Activated CD4-positive, alpha-beta T cell treated with anti-CD3 and anti-CD28 coated beads for 36 hours (primary cell): ENCODE measurements at regions not wholly inside any gene's neighbourhood (a gene's known extent, or its start where the extent isn't known, plus 50 kb on each side); places are given as distances from the start of the nearest gene placed in this dataset.

Experiments
- ATAC-seq: fragments of 200-7000 bp; cut with Tn5 transposase; one replicate; pipeline ENCODE4 v1.10.0; 2021; ENCODE audit warnings: mild to moderate bottlenecking, moderate library complexity
- CTCF ChIA-PET: fragments of 350-600 bp; sonication (Branson Sonifier 250); formaldehyde crosslinking; loops from one replicate; lab custom pipeline; 2021; ENCODE audit warnings: antibody characterized with exemption; lab: Charles Lee
- POLR2A ChIA-PET: fragments of 350-600 bp; sonication (Branson Sonifier 250); formaldehyde crosslinking; loops from one replicate; lab custom pipeline; 2021; ENCODE audit warnings: antibody characterized with exemption, inconsistent platforms; lab: Charles Lee
- DNase-seq: peaks from one replicate; pipeline ENCODE4 v3.0.0-alpha.2; 2020
- H3K27ac Mint-ChIP-seq: one replicate; pipeline ENCODE4 v1.8.0; 2021; ENCODE audit warnings: mixed read lengths
- H3K27me3 Mint-ChIP-seq: one replicate; pipeline ENCODE4 v1.8.0; 2021; ENCODE audit warnings: mixed read lengths
- H3K36me3 Mint-ChIP-seq: one replicate; pipeline ENCODE4 v1.8.0; 2021; ENCODE audit warnings: low read depth, mixed read lengths
- H3K4me1 Mint-ChIP-seq: one replicate; pipeline ENCODE4 v1.8.0; 2021; ENCODE audit warnings: mixed read lengths
- H3K4me3 Mint-ChIP-seq: one replicate; pipeline ENCODE4 v1.8.0; 2021; ENCODE audit warnings: mild to moderate bottlenecking, moderate library complexity, mixed read lengths
- H3K9me3 Mint-ChIP-seq: one replicate; pipeline ENCODE4 v1.8.0; 2021; ENCODE audit warnings: low read depth, mixed read lengths
- intact Hi-C, 2 experiments: fragments of 100-400 bp; cut with DNase I in 1 of 2; cut with micrococcal nuclease in 1 of 2; formaldehyde crosslinking; loops; one replicate each; pipeline versions ENCODE4 v1.14.2 to v1.15.1; 2022 to 2024; cut with DNase I, micrococcal nuclease

DNA sequence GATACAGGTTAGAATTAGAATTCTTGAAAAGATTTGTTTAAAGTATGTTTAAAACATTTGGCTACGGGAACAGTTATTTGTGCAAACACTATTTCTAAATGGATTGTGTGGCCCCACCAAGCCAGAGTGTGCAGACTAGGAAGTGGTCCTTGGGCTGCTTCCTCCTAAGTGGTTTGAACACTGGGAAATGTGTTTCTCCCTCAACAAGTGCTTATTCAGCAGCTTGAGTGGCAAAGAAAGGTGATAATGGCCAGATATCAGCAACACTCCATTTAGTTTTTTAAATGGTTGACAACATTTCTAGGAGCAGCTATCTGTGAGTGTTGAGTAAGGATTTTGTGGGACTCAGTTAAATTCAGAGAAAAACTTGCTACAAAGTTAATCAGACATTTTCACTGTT lies 141.4 kb upstream of the LNX1 start:
- no peaks in the 10 kb centered on the region for H3K4me1 Mint-ChIP-seq
- ChIA-PET POLR2A (no interaction called here), CTCF (interaction anchor here (0.7 kb wide), 1 partner anchor 9 kb away, joined by 3 read pairs; no protein-coding TSS in a partner anchor)
- no peaks in the 10 kb centered on the region for H3K9me3 Mint-ChIP-seq
- peaks cover 5% of the 10 kb centered on the region for H3K27me3 Mint-ChIP-seq
- intact Hi-C loops, result no loop called here
- H3K27ac Mint-ChIP-seq, result no peak overlapping the region
- DNase-seq, result no peak
- no peak overlapping the region for H3K4me3 Mint-ChIP-seq
- ATAC-seq, result no peak
- no peaks in the 10 kb centered on the region for H3K36me3 Mint-ChIP-seq

DNA sequence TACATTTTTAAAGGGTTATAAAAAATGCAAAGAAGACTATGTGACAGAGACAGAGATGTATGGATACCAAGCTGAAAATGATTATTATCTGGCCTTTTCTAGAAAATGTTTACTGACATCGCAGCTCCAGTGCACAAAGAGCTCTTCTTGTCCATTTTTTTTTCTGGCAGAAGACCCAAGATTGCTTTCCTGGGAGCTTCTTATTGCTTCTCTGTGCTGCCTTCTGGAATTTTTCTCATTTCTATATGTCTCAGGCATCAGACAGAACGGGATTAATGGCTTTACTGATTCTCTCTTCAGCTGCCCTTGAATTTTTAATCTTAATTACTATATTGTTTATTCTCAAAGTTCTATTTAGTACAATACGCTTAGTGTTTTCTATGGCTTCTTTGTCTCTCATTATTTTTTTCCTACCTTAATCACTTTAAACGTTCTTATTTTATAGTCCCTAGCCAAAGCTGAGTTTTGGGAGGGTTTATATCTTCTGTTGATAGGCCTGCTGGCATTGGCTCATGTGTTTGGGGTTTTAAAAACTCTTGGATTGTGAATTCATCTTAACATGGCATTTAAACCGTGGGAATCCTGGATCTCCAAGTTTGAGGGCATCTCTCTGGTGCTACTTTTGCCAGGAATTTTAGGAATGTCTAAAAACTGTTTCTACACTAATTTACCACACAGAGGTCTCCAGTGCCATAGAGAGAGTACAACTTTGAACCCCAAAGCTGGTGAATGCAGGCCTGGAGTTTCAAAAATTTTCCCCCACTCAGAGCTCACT lies 138.9 kb upstream of the LNX1 start:
- no peak overlapping the region for H3K27ac Mint-ChIP-seq
- no peaks in the 10 kb centered on the region for H3K36me3 Mint-ChIP-seq
- DNase-seq (no peak), ATAC-seq (no peak)
- ChIA-PET CTCF (interaction anchor here (0.6 to 0.9 kb wide), 2 partner anchors 23 to 33 kb away, joined by 3 read pairs; no protein-coding TSS in a partner anchor), POLR2A (no interaction called here)
- H3K4me1 Mint-ChIP-seq, result no peaks in the 10 kb centered on the region
- H3K9me3 Mint-ChIP-seq, result no peaks in the 10 kb centered on the region
- H3K27me3 Mint-ChIP-seq, result peaks cover 4% of the 10 kb centered on the region
- intact Hi-C loops, result no loop called here
- no peak overlapping the region for H3K4me3 Mint-ChIP-seq

DNA sequence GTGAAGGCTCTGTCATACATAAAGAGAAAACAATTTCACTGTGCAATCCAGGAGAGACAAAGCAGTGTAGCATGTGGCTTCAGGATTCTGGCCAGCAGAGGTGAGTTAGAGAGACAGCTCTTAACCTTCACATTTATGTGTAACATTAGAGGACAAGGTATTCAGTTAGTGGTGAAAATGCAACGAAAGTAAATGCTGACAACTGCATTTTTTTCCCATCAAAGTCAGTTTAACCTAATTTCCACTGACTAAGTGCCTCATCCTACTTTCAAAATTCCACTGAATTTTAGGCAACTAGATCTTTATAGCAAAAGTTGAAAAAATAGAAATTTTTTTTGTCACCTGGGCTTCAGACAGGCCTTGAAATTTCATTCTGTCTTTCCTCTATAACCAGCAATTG lies 130.8 kb upstream of the LNX1 start:
- H3K4me1 Mint-ChIP-seq, result no peaks in the 10 kb centered on the region
- intact Hi-C loops, result no loop called here
- no peak overlapping the region for H3K4me3 Mint-ChIP-seq
- ATAC-seq (no peak), DNase-seq (no peak)
- peaks cover 19% of the 10 kb centered on the region for H3K27me3 Mint-ChIP-seq
- H3K9me3 Mint-ChIP-seq, result no peaks in the 10 kb centered on the region
- H3K36me3 Mint-ChIP-seq, result no peaks in the 10 kb centered on the region
- CTCF ChIA-PET, result no interaction called here
- POLR2A ChIA-PET, result no interaction called here
- no peak overlapping the region for H3K27ac Mint-ChIP-seq

DNA sequence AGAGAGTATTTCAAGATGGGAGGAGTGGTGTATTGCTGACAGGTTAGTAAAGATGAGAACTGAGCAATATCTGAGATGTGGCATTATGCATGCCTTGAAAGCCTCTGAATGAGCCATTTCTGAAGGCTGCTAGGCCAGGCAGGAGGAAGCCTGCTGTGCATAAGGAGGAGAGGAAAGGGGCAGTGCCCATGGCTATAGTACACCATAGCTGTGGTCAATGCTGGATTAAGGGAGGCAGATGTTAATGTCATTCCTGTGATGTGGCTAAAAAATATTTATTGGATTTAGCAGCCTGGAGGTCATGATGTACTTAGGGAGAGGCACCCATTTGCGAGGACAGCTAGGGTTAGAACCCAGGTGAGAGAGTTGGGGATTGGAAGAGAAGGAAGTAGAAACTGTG lies 130.0 kb upstream of the LNX1 start:
- Mint-ChIP-seq H3K4me3 (no peak overlapping the region), H3K27ac (no peak overlapping the region), H3K36me3 (no peaks in the 10 kb centered on the region), H3K4me1 (no peaks in the 10 kb centered on the region), H3K27me3 (peaks cover 23% of the 10 kb centered on the region), H3K9me3 (no peaks in the 10 kb centered on the region)
- ChIA-PET CTCF (no interaction called here), POLR2A (no interaction called here)
- ATAC-seq (no peak), DNase-seq (no peak)
- intact Hi-C loops, result no loop called here

DNA sequence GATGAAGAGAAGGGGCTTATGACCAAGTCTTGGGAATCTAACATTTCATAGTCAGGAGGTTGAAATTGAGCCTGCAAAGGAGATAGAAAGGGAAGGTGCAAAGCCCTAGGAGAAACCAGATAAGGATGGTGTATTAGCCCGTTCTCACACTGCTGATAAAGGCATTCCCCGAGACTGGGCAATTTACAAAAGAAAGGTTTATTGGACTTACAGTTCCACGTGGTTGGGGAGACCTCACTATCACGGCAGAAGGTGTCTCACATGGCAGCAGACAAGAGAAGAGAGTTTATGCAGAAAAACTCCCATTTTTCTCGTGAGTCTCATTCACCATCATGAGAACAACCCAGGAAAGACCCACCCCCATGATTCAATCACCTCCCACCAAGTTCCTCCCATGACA lies 129.5 kb upstream of the LNX1 start:
- H3K4me3 Mint-ChIP-seq, result no peak overlapping the region
- ChIA-PET CTCF (no interaction called here), POLR2A (no interaction called here)
- peaks cover 25% of the 10 kb centered on the region for H3K27me3 Mint-ChIP-seq
- intact Hi-C loops, result no loop called here
- no peaks in the 10 kb centered on the region for H3K4me1 Mint-ChIP-seq
- H3K9me3 Mint-ChIP-seq, result no peaks in the 10 kb centered on the region
- no peaks in the 10 kb centered on the region for H3K36me3 Mint-ChIP-seq
- ATAC-seq (no peak), DNase-seq (no peak)
- no peak overlapping the region for H3K27ac Mint-ChIP-seq

DNA sequence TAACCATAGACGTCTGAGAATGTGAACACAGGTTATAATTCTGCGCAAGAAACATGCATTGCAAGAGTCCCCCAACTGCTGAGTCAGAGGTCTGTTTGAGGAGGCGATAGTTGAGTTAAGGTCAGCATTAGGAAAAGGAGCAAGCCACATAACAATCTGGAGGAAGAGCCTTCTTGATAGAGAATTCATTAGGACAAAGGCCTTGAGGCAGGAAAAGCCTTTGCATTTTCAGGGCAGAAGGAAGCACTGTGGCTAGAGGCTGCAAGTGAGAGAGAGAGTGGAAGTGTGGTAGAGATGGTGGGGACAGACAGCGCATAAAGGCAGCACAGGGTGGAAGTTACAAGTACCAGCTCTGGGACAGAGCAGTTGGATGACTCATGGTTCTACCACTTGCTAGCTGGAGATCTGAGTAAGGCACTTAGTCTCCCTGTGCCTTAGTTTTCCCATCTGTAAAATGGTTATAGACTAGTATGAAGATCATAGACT lies 125.8 kb upstream of the LNX1 start:
- ATAC-seq (no peak), DNase-seq (no peak)
- Mint-ChIP-seq H3K4me1 (no peaks in the 10 kb centered on the region), H3K27ac (no peak overlapping the region), H3K36me3 (no peaks in the 10 kb centered on the region), H3K27me3 (peaks cover 34% of the 10 kb centered on the region), H3K9me3 (no peaks in the 10 kb centered on the region), H3K4me3 (no peak overlapping the region)
- ChIA-PET POLR2A (no interaction called here), CTCF (no interaction called here)
- intact Hi-C loops, result no loop called here

DNA sequence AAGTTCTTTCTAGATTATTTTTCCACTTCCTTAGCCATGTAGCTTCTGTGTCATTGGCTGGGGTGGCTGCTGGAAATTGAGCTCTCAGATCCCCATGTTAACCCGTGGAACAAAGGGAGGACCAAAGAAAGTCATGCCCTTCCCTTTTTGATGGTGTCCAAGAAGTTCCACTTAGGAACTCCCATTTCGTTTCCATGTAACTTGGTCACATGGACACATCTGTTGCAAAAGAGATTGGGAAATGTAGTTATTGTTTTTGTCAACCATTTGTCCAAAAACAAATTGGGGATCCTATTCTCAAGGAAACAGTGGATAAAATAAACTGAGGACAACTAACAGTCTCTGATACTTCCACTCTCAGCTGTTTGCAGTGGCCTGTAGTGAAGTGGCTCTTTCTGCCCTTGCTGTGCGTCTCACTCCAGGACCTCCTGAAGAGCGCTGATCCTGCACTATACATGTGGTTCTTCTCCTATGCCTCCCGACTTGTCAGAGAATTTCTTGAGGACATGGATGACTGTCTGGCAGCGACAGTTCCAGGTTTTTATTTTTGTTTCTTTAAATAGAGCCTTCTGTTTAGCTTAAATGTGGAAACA lies 125.3 kb upstream of the LNX1 start:
- CTCF ChIA-PET, result no interaction called here
- POLR2A ChIA-PET, result no interaction called here
- Mint-ChIP-seq H3K36me3 (no peaks in the 10 kb centered on the region), H3K4me1 (no peaks in the 10 kb centered on the region), H3K9me3 (no peaks in the 10 kb centered on the region), H3K27me3 (peaks cover 31% of the 10 kb centered on the region), H3K27ac (no peak overlapping the region), H3K4me3 (no peak overlapping the region)
- intact Hi-C loops, result no loop called here
- ATAC-seq, result no peak
- DNase-seq, result no peak

DNA sequence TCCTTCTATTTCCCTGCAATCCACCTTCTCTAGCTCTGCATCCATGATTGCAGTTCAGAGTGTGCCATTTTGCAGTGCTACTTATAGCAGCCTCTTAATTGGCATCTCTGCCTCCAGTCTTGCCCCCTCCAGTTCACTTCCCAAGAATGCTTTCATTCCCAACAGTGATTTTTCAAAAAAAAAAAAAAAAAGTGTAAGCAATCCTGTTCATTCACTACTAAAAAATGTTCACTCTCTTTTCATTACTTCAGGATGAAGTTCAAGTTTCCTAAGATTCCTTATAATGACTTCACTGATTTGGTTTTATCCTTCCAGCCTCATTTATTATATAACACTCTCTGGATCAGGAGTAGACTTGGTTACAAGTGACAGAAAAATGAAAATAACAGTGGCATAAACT lies 124.7 kb upstream of the LNX1 start:
- no peak overlapping the region for H3K27ac Mint-ChIP-seq
- no peaks in the 10 kb centered on the region for H3K4me1 Mint-ChIP-seq
- ChIA-PET CTCF (no interaction called here), POLR2A (no interaction called here)
- H3K27me3 Mint-ChIP-seq, result peaks cover 28% of the 10 kb centered on the region
- H3K4me3 Mint-ChIP-seq, result no peak overlapping the region
- intact Hi-C loops, result no loop called here
- no peak for DNase-seq
- H3K9me3 Mint-ChIP-seq, result no peaks in the 10 kb centered on the region
- ATAC-seq, result no peak
- no peaks in the 10 kb centered on the region for H3K36me3 Mint-ChIP-seq

DNA sequence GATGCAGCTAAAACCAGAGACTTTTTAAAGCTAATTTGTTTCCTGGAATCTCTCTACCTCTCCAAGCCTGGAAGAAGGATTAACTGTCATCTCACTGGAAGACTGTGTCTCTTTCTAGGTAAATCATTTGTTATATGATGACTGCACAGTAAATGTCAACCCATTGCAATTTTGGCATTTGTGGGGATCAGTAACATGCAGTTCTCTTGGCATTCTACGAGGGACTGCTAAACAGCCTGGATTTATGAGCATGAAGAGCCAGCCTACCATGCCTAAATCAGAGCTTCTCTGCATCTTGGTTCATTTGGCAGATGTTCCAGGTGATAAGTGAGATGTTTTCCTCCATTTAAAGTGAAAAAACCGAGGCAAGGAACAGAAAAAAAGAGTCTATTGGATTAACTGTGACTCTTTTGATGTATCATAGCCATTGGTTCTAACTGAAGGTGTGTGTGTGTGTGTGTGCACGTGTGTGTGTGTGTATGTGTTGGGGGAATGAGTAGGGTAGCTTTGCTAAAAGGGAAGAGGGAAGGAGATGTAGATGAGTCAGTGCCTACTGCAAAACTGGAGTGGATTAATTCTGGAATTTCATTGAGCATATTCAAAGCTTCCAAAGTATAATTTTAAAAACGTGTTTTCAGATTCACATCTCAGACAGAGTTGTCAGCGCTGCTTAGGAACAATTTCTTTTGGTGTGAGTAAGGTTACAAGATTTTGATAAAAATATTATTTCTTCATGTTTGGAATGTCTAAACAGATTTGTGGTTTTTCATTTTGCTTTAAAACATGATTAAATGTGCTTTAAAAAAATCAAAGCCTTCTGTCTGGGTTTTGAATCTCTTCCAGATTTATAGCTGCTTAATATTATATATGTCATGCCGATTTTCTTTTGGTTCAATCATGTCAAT lies 123.2 kb upstream of the LNX1 start:
- no peaks in the 10 kb centered on the region for H3K9me3 Mint-ChIP-seq
- intact Hi-C loops, result no loop called here
- H3K4me1 Mint-ChIP-seq, result no peaks in the 10 kb centered on the region
- peaks cover 26% of the 10 kb centered on the region for H3K27me3 Mint-ChIP-seq
- no peak for DNase-seq
- no peak overlapping the region for H3K4me3 Mint-ChIP-seq
- H3K36me3 Mint-ChIP-seq, result no peaks in the 10 kb centered on the region
- no peak for ATAC-seq
- CTCF ChIA-PET, result no interaction called here
- H3K27ac Mint-ChIP-seq, result no peak overlapping the region
- POLR2A ChIA-PET, result no interaction called here

DNA sequence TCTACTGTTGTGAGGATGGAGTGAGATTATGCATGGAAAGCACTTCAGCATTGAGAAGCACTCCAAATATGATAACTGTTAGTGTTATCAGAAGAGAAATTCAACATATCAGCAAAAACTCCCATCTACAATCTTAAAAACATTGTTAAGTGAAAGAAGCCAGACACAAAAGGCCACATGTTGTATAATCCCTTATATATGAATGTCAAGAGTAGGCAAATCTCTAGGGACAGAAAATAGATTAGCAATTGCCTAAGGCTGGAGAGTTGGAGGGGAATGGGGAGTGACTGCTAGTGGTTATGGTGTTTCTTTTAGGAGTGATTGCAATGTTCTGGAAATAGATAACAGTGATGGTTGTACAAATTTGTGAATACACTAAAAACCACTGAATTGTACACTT lies 122.5 kb upstream of the LNX1 start:
- no peaks in the 10 kb centered on the region for H3K36me3 Mint-ChIP-seq
- no peak overlapping the region for H3K27ac Mint-ChIP-seq
- POLR2A ChIA-PET, result no interaction called here
- H3K4me3 Mint-ChIP-seq, result no peak overlapping the region
- CTCF ChIA-PET, result interaction anchor here (0.6 kb wide), 1 partner anchor 1466 kb away, joined by 3 read pairs; no protein-coding TSS in a partner anchor
- ATAC-seq, result no peak
- DNase-seq, result no peak
- peaks cover 22% of the 10 kb centered on the region for H3K27me3 Mint-ChIP-seq
- no peaks in the 10 kb centered on the region for H3K4me1 Mint-ChIP-seq
- no peaks in the 10 kb centered on the region for H3K9me3 Mint-ChIP-seq
- intact Hi-C loops, result no loop called here

DNA sequence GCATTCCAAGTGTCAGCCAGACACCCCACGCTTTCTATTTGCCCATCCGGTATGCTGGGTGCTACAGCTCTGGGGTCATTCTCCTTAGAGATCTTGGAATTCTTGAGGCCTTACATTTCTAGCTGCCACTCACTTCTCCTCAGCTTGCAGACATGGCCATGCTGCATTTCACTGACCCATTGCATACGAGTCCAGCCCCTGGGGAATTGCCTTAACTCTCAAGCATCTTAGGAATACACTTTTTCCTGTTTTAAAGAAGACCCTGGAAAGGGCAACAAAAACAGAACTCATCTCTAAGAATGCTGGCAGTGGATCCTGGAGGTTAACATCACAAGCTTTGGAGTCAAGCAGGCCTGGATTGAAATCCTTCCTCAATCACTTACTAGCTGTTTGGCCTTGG lies 122.0 kb upstream of the LNX1 start:
- no peak for DNase-seq
- no peaks in the 10 kb centered on the region for H3K9me3 Mint-ChIP-seq
- H3K4me3 Mint-ChIP-seq, result no peak overlapping the region
- no peaks in the 10 kb centered on the region for H3K36me3 Mint-ChIP-seq
- ChIA-PET CTCF (interaction anchor here (0.6 kb wide), 1 partner anchor 1466 kb away, joined by 3 read pairs; no protein-coding TSS in a partner anchor), POLR2A (no interaction called here)
- no peak overlapping the region for H3K27ac Mint-ChIP-seq
- H3K4me1 Mint-ChIP-seq, result no peaks in the 10 kb centered on the region
- no peak for ATAC-seq
- intact Hi-C loops, result no loop called here
- H3K27me3 Mint-ChIP-seq, result peaks cover 19% of the 10 kb centered on the region
